HEK293T (cell line): ENCODE measurements at regions not wholly inside any gene's neighbourhood (a gene's known extent, or its start where the extent isn't known, plus 50 kb on each side); places are given as distances from the start of the nearest gene placed in this dataset.

Experiments
- ARNT ChIP-seq: fragments of 450-650 bp; IDR thresholded peaks from 2 replicates; pipeline ENCODE4 v1.6.1; 2017; ENCODE audit warnings: mild to moderate bottlenecking
- BHLHE40 ChIP-seq: fragments of 450-650 bp; IDR thresholded peaks from 2 replicates; pipeline ENCODE4 v1.6.1; 2016; ENCODE audit warnings: mild to moderate bottlenecking, moderate library complexity, borderline replicate concordance
- ELF4 ChIP-seq: fragments of 450-650 bp; IDR thresholded peaks from 2 replicates; pipeline ENCODE4 v1.6.1; 2017; ENCODE audit warnings: antibody characterized with exemption
- FOXA1 ChIP-seq: fragments of 450-650 bp; IDR thresholded peaks from 2 replicates; pipeline ENCODE4 v1.6.1; 2016; ENCODE audit warnings: mild to moderate bottlenecking
- FOXK2 ChIP-seq: fragments of 450-650 bp; IDR thresholded peaks from 2 replicates; pipeline ENCODE4 v1.6.1; 2016; ENCODE audit warnings: mild to moderate bottlenecking
- NFRKB ChIP-seq: fragments of 450-650 bp; IDR thresholded peaks from 2 replicates; pipeline ENCODE4 v1.6.1; 2016; ENCODE audit warnings: mild to moderate bottlenecking, moderate library complexity
- TF ChIP-seq, protein P1 (sequence below): fragments of 450-650 bp; IDR thresholded peaks from 2 replicates; pipeline ENCODE4 v1.6.1; 2016

DNA sequence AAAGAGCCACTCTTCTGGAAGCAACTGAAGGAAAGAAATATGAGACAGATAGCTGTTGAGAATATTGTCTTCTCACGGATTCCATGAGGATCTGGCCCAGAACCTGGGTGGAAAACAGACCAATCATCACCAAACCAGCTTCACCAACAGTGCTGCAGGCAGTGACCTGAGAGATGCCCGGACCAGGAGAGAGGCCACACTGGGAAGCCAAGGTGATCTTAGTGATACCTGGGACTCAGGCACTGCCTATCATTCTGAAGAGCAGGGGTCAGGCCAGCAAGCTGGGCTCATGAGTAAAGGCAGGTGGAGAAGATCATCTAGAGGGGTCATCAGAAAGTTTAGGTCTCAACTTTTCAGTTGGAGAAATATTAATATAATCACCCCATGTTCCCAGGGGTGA, 595.8 kb upstream of the CADM1 start:
- no peak for TF ChIP-seq FOXA1
- TF ChIP-seq NFRKB, result no peak
- TF ChIP-seq FOXK2, result no peak
- TF ChIP-seq ELF4, result no peak
- no peak for TF ChIP-seq BHLHE40
- TF ChIP-seq, protein P1, sequence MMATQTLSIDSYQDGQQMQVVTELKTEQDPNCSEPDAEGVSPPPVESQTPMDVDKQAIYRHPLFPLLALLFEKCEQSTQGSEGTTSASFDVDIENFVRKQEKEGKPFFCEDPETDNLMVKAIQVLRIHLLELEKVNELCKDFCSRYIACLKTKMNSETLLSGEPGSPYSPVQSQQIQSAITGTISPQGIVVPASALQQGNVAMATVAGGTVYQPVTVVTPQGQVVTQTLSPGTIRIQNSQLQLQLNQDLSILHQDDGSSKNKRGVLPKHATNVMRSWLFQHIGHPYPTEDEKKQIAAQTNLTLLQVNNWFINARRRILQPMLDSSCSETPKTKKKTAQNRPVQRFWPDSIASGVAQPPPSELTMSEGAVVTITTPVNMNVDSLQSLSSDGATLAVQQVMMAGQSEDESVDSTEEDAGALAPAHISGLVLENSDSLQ, result no peak
- TF ChIP-seq ARNT, result no peak
